Panc1 (cell line): ENCODE measurements at regions not wholly inside any gene's neighbourhood (a gene's known extent, or its start where the extent isn't known, plus 50 kb on each side); places are given as distances from the start of the nearest gene placed in this dataset.
A peak's percentile ranks its signal among the peaks of the same experiment; 100 is the strongest.

Experiments
- ATAC-seq: fragments of 200-7000 bp; cut with Tn5 transposase; 2 replicates; pipeline ENCODE4 v1.9.1; 2020; ENCODE audit warnings: mild to moderate bottlenecking, moderate library complexity
- BruUV-seq: library from RNA; stranded (reverse); fragments of 400-500 nt; replicated peaks from 2 replicates; lab custom pipeline; 2021; lab: Mats Ljungman, UMichigan
- CTCF ChIA-PET: fragments of 300-600 bp; sonication (Branson Sonifier 250); formaldehyde crosslinking; loops from one replicate; lab custom pipeline; 2022; ENCODE audit warnings: antibody characterized with exemption; lab: Charles Lee
- POLR2A ChIA-PET: fragments of 300-600 bp; sonication (Branson Sonifier 250); formaldehyde crosslinking; loops from one replicate; lab custom pipeline; 2022; ENCODE audit warnings: antibody characterized with exemption; lab: Charles Lee
- DNase-seq: peaks from one replicate; pipeline ENCODE4 v3.0.0-alpha.2; 2010; ENCODE audit warnings: low read depth, low spot score
- H3K27ac ChIP-seq: 2 replicates; pipeline ENCODE4 v1.5.1; 2011; ENCODE audit warnings: mild to moderate bottlenecking, low read length, inconsistent platforms
- H3K27me3 ChIP-seq: fragments of 200-500 bp; sonication (Bioruptor generic); 2 replicates; pipeline ENCODE4 v1.6.0; 2014; ENCODE audit warnings: low read length, inconsistent platforms; ENCODE audit not compliant: control insufficient read depth, insufficient read depth
- H3K36me3 ChIP-seq: fragments of 200-500 bp; sonication (Bioruptor generic); 2 replicates; pipeline ENCODE4 v1.5.1; 2014; ENCODE audit warnings: inconsistent platforms, mild to moderate bottlenecking, low read length, moderate library complexity; ENCODE audit not compliant: control insufficient read depth, insufficient read depth
- H3K4me1 ChIP-seq: 2 replicates; pipeline ENCODE4 v1.5.1; 2011; ENCODE audit warnings: inconsistent platforms, mild to moderate bottlenecking, low read length, moderate library complexity; ENCODE audit not compliant: control insufficient read depth, insufficient read depth
- H3K4me3 ChIP-seq, 2 experiments: 2 replicates each; pipeline ENCODE4 v1.5.1; 2011 to 2012; ENCODE audit warnings: low read depth in 2 of 2, low read length in 2 of 2, mild to moderate bottlenecking in 2 of 2, inconsistent platforms in 1 of 2, moderate library complexity in 1 of 2
- H3K9me3 ChIP-seq: fragments of 200-500 bp; sonication (Bioruptor generic); 2 replicates; pipeline ENCODE4 v1.5.1; 2014; ENCODE audit warnings: low read depth, mild to moderate bottlenecking, inconsistent platforms, low read length, moderate library complexity; ENCODE audit not compliant: control insufficient read depth, insufficient read depth
- CTCF ChIP-seq: fragments of 450-650 bp; IDR thresholded peaks from 2 replicates; pipeline ENCODE4 v1.5.1; 2017; ENCODE audit warnings: mild to moderate bottlenecking
- POLR2AphosphoS5 ChIP-seq: IDR thresholded peaks from 2 replicates; pipeline ENCODE4 v1.6.1; 2012; ENCODE audit warnings: mild to moderate bottlenecking, low read depth, low read length, moderate library complexity
- REST ChIP-seq, 2 experiments: IDR thresholded peaks; 2 replicates each; pipeline ENCODE4 v1.6.1; 2011 to 2012; ENCODE audit warnings: low read depth in 2 of 2, control low read depth in 1 of 2, low read length in 1 of 2, mild to moderate bottlenecking in 1 of 2, moderate library complexity in 1 of 2; ENCODE audit not compliant: insufficient read depth in 1 of 2
- SIN3A ChIP-seq: IDR thresholded peaks from 2 replicates; pipeline ENCODE4 v1.6.1; 2012; ENCODE audit warnings: low read depth, mild to moderate bottlenecking, low read length, moderate library complexity, borderline replicate concordance; ENCODE audit not compliant: insufficient read depth
- TCF7L2 ChIP-seq: IDR thresholded peaks from 2 replicates; pipeline ENCODE4 v1.6.1; 2011; ENCODE audit warnings: mild to moderate bottlenecking, low read depth, low read length, inconsistent platforms
- in situ Hi-C: cut with HindIII; loops from 2 replicates; pipeline ENCODE4 v1.10.0; 2016; ENCODE audit warnings: low sequenced_read_pairs, low pct_unique_long_range_greater_than_20kb
- intact Hi-C: fragments of 100-400 bp; cut with micrococcal nuclease; formaldehyde crosslinking; loops from one replicate; pipeline ENCODE4 v1.10.0; 2022; ENCODE audit not compliant: unreplicated experiment

GRCh38 chr20:39264506-39265172 is 302.5 kb downstream of the DHX35 start:
- H3K4me3 ChIP-seq, result no peak overlapping the region
- no TSS peak for BruUV-seq
- TF ChIP-seq REST (IDR thresholded peaks at IDR 0.05; ENCODE audit: insufficient read depth in 1 of 2, low read depth in 2 of 2, low read length in 1 of 2), result no peak
- peak; percentile 96 for TF ChIP-seq CTCF
- no peaks in the 10 kb centered on the region for H3K36me3 ChIP-seq
- no peak overlapping the region for H3K27ac ChIP-seq
- no peaks in the 10 kb centered on the region for H3K9me3 ChIP-seq
- DNase-seq, result peak; percentile 52
- no peaks in the 10 kb centered on the region for H3K4me1 ChIP-seq
- CTCF ChIA-PET, result no interaction called here
- intact Hi-C loops (loop anchor here (5.0 kb wide), 1 partner anchor 152 kb away; no protein-coding TSS in a partner anchor), in situ Hi-C loops (no loop called here)
- no peaks in the 10 kb centered on the region for H3K27me3 ChIP-seq
- ATAC-seq, result peak; percentile 81
- POLR2A ChIA-PET, result no interaction called here

- DNase-seq (no peak), ATAC-seq (no peak)
- ChIA-PET POLR2A (no interaction called here), CTCF (no interaction called here)
- H3K4me1 ChIP-seq, result no peaks in the 10 kb centered on the region
- no peak overlapping the region for H3K27ac ChIP-seq
- in situ Hi-C loops, result no loop called here
- no peaks in the 10 kb centered on the region for H3K27me3 ChIP-seq
- intact Hi-C loops, result loop anchor here (5.0 kb wide), 1 partner anchor 151 kb away; no protein-coding TSS in a partner anchor
- no TSS peak for BruUV-seq
- no peaks in the 10 kb centered on the region for H3K36me3 ChIP-seq
- no peaks in the 10 kb centered on the region for H3K9me3 ChIP-seq
- no peak for TF ChIP-seq POLR2AphosphoS5
- no peak for TF ChIP-seq CTCF
- no peak for TF ChIP-seq TCF7L2
- TF ChIP-seq REST (IDR thresholded peaks at IDR 0.05; ENCODE audit: insufficient read depth in 1 of 2, low read depth in 2 of 2, low read length in 1 of 2), result no peak
- TF ChIP-seq SIN3A, result no peak
- no peak overlapping the region for H3K4me3 ChIP-seq
Observed at GRCh38 chr20:39263076-39263475, 300.9 kb downstream of the DHX35 start.
